Fibroblast of upper back skin (primary cell): ENCODE measurements at regions not wholly inside any gene's neighbourhood (a gene's known extent, or its start where the extent isn't known, plus 50 kb on each side); places are given as distances from the start of the nearest gene placed in this dataset.
"Not testable (repeated sequence)": the region's sequence is repeated elsewhere in the genome, so short reads cannot be mapped to it uniquely, and the experiment has no call there.

ENCODE experiments used
- DNase-seq: peaks from one replicate; pipeline ENCODE4 v3.0.0-alpha.2; 2013

DNA sequence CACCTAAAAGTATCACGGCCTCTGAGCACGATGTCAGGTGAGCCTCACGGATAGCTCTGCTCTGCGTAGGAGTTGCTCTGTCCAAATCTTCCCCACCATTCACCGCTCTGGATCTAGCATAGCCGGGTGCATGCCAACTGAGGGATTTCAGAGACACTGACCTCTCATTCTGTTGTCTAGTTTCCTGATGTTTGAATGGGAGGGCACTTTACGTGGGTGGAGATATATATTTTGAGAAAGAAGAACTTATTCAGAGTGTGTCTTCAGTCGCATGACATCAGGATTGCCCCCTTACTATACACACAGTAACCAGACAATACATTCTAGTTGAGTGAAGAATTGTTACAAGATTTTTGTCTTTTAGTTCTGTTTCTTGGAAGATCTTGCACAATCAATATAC is 96.5 kb upstream of the CITED2 start:
- DNase-seq: no peak

DNA sequence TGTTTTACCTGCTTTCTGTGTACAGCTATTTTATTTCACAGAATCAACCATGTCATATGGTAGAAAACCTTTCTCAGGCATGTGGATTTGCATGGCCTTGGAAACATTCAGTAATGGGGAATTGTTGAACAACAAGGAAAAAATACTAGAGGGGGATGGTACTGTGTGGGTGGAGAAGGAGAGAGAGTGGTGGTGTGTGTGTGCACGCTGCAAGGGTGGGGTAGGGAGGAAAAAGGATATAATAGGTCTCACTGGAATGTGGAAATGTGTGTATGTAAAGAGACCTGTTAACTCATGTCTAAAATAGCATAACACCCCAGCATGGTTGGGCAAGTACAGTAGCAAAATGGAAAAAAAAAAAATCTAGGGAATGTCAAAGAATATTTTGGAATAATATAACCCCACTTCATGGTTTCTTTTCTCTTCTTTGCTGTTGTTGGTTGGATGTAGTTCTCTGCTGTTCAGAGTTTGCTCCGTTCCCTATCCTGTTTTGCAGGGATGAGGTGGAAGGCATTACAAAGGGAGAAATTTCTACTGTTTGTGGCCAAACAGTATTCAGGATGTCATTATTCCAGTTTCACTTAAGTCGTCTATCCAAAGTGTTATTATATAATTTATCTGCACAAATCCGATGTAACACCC is 93.9 kb upstream of the CITED2 start:
- DNase-seq: no peak

DNA sequence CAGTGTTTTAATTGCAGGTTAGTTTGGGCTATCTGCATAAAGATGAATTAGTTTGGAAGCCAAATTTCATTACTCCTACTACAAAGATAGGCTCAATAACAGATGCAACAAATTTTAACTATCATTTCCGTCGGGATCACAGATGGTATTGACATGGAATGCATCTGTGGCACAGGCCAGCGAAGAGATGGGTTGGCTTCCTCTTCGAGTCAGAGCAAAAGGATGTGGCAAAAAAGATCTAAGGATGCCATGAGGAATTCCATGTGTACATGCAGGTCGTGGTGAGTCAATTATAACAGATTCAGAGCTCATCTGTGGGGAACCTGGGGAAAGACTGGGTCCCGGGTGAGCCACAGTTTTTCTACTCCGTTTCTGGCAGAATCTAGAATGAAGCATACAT is 83.0 kb upstream of the CITED2 start:
- DNase-seq: peak; percentile 63

DNA sequence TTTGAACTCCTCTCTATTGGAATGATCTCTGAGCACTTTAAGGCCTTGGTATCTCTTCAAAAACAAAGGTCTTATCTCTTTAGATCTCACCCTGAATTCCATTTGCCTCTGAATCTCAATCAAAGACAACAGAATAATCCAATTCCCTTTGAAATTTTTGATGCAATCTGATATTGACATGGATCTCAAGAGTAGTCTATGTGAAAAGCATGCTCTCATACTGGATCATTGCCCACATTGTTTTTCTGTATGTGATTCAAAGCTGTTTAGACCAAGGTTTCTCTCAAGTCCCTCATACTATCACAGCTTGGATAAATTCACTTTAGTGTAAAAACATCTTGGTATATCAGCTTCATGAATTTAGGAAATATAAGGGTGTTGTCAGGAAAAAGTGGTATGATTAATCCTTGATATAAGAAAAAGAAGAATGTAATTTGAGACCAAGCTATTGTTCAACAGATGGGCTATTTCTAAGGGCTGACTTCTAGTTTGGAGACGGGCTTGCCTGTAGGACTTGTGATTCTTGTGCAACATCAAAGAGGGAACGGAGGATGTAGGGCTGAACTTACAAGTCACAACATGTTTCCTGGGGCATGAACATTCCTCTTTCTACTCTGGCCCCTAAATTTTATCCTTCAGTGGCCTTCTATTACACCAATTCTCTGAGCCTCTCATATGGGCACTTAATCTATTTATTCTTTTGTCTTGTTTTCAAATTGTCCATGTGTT is 77.9 kb upstream of the CITED2 start:
- DNase-seq: peak; percentile 51

DNA sequence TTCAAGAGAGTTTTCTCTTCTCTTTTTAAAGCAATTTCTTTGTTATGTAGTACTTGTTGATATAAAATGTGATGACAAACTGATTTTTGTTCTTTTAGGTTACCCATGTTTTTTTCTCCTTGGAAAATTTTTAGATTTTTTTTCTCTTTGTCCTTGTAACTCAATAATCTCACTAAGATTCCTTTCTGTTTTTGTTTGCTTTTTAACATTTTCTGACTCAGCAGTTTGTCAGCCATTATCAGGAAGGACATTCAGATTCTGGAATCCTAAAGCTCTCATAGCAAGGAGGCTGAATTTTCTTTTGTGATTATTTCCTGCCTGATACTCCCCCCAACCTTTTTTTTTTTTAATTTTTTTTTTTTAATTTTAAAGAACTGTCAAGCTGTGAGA is 75.2 kb upstream of the CITED2 start:
- no peak for DNase-seq

DNA sequence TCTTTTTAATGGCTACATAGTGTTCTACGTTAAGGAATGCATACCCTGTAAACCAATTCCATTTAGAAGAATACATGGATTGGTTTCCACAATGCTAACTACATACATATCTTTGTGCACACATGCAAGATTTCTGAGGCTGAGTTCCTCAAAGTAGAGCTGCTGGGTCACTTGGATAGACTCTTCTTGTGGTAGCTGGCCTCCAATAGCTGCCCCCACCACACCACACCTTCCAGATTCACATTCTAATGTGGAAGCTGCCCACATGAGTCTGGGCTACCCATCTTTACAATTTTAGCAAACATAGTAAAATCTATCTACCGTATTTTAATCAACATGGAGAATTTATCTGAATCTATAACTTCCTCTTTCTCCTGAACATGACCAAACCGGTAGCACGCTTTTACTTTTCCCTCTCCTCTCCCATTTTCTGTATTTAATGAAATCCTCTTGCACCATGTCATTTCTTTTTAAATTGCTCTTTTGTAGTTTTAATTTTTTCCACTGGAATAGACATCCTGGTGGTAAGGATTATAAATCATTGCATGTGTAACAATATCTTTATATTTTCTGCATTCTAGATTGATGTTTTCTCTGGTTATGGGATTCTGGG is 74.7 kb upstream of the CITED2 start:
- DNase-seq: no peak

DNA sequence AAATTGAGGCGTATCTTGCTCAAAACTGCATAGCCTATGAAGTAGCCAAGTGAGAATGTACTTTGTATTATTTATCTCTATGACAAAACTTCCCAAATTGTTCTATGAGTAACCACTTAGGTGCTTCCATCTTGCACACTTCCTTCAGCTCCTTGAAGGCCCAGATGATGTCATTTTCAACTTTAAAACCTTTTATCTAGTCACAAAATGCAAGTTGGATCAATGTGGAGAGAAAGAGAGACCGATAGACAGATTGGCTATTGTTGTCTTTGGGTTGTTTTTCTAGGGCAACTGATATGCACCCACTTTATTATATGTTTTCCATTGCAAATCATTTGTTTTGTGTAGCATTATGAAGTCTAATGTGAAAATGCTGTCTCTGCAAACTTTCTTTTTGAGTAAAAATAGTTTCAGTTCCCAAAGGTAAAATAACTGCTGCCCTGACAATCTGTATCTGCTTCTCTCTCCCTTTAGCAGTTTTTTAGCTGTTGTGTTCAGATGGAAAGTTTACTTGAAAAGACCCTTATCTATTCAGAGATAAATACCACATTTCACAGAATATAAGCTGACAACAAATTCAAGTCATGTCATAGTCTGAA is 73.7 kb upstream of the CITED2 start:
- DNase-seq: no peak

DNA sequence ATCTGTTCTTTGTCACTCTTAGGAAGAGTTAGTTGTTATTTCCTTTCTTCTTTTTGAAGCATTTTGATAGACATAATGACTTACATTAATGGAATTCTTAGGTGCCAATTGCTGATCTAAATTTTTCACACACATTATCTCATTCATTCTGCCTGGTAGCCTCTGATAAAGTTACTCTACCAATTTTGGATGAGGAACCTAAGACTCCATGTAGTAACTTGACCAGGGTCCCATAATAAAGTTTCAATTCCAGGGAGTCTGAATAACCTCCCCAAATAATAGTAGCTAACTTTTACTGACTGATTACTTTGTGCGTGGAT is 73.2 kb upstream of the CITED2 start:
- no peak for DNase-seq

DNA sequence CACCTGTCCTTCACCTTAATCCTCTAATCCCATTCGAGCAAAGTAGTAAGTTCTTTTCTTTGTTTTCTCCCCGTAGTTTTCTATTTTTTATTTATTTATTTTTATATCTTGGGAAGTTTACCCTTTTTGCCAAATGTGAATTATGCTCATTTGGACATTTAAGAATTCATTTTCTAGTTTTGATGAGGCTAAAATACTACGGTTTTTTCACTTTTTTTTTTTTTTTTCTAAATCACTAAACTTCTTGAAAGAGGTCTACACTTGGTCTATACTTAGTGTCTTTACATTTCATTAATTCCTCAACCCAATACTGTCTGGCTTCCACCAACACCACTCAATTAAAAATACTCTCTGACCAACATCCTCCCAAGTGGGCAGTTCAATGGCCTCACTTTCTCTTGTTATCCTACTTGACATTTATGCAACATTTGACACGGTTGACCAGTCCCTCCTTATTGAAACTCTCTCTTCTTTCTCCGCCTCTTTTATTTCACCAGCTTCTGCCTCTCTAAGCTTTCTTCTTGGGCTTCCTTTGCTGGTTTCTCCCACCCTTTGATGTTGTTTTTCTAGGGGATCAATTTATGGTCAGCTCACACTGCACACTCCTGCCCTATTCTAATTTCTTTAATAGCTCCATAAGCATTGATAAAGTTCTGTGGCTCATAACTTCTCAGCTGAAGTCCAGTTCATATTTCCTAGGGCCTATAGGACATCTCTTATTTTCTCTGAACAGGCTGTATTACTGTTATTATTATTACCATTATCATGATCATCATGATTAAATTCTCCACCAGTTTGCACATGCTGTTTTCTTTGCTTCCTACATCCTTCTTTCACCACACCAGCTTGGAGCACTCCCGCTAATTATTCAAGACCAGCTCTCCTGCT is 72.6 kb upstream of the CITED2 start:
- DNase-seq: no peak

DNA sequence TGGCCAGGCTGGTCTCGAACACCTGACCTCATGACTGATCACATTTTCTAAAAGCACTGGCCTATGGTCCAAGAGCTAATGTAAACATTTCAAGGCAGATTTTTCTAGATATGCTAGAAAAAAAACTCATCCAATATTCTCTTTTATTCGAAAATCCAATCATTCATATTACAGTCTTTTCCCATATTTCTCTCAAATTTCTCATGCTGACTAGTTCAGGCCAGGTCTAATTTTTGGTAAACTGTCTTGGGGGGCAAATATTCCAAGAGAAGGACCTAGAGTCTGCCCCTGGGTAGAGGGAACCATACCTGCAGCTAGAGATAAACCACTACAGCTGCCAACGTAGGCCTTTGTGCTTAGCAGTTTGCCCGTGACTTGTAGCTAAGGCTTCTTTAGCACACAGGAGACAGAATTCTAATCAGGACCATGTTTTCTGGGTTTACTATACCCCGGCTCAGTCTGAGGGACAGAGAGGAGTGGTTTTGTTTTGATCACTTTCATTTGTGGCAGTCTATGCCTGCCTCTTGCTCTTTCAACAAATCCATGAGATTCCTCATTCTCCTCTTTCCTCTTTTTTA is 71.8 kb upstream of the CITED2 start:
- DNase-seq: no peak

DNA sequence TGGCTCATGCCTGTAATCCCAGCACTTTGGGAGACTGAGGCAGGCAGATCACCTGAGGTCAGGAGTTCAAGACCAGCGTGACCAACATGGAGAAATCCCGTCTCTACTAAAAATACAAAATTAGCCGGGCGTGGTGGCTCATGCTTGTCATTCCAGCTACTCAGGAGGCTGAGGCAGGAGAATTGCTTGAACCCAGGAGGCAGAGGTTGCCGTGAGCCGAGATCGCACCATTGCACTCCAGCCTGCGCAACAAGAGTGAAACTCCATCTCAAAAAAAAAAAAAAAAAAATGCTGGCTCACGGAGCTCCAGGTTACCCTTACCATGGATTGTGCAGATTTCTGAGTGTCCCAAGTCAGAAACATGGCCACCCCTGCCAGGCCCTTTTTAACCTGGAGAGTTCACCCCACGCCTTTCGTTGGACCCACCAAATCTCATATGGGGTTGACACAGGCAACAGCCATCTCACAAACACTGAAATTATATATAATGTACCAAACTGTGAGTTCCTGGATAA is 69.9 kb upstream of the CITED2 start:
- not testable (repeated sequence) for DNase-seq

DNA sequence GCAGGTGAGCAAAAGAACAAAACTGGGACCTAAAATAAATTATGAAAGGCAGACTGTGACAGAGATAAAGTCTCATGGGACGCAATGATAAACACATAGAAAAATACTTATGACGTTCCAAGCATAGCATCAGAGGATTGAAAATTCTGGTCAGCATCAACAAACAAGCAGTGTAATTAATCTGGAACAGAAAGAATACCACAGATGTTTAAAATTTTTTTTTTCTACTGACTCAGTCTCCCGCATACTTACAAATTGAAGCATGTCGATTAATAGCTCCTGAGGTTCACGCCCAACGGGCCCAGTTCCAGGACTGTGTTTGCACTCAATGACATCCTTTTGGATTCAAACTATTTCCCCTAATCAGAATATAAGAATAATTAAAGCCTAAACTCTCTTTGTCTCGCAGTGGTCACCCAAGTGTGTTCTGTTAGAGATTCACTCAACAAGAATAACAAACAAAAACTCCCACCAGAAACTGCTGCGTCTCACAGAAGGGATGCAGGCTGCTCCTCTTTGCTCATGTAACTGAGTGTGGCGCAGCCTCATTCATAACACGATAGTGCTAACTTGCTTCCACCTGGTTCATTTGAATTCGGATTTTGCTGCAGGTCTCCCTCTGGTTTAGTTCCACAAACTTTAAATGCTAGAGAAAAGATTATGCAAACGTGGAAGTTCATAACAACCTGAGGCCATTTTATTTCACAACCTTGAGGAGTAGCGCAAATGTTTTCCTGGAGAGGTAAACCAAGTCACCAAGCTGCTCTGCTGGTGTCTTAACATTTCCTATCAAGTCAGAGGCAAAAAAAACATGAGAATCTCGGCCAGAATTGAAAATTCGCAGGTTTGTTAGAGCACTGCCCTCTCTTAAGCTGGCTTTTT is 69.0 kb upstream of the CITED2 start:
- DNase-seq: peak; percentile 36

DNA sequence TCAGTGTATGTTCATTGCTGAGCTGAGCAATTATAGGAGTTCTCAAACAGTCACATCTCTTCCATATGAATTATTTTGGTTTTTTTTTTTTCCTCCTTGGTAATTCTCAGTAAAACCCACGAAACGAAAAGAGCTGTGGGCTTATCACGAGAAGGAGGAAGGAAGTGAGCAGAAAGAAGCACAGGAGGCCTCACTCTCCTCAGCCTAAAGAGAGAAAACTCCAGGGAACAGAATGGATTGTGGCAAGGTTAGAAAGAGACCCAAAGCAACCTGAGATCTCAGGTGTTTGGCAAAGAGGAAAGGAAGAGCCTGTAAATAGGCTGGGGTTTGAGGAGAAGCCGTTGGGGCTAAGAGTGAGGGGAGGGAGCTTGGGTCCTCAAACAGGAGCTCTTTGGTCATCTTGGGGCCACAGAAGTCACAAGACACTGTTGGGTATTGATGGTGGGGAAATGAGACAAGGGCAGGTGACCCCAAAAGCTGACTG is 67.8 kb upstream of the CITED2 start:
- no peak for DNase-seq

DNA sequence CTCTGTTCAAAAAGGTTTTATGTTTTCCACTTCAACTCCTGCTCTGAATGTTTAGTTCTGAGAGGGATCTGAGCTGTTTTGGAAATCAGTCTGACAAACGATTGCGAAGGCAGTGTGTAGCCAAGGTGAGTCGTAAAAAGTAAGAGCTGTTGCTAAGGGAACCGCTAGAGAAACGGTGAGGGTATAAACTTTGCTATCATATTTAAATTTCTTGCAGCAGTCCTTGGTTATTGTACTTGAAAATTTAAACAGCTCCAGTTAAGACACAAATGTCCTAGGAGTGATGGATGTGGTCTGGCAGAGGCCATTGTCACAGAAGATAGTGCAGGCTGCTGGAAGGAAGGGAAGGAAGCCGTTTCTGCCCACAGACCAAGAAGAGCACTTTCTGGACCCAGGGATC is 64.9 kb upstream of the CITED2 start:
- no peak for DNase-seq

DNA sequence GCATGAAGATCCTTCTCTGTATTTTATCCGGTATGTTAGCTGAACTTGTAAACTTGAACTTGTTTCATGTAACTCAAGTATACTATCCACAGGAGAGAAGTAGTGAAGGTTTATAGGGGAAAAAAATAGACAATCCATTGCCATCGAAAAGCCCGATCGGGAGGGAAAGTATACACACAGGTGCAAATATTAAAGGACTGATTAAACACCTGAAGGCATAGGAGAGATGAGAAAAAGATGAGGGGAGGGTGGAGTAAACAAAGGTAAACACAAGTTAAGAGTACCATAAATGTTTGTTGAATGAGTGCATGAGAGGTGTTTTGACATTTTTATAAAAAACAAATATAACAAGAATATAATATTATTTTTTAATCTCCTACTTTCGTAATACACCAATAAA is 64.3 kb upstream of the CITED2 start:
- DNase-seq: no peak

DNA sequence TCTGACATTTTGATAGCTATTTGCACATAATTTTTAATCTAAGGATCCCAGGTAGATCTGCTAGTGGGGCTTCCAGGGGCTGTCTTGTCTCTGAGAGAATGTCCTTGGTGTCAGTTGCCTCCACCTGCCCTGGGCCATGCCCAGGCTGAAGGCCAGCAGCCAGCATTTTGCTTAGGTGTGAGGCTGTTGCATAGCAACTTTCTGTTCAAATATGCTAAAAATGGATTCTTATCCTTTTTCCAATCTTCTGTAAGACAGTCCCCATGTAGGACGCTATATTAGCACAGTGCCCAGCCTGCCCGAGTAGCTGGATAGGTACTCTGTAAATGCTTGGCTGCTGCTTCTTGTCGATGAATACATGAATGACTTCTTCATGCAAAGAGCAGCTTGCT is 62.5 kb upstream of the CITED2 start:
- no peak for DNase-seq

DNA sequence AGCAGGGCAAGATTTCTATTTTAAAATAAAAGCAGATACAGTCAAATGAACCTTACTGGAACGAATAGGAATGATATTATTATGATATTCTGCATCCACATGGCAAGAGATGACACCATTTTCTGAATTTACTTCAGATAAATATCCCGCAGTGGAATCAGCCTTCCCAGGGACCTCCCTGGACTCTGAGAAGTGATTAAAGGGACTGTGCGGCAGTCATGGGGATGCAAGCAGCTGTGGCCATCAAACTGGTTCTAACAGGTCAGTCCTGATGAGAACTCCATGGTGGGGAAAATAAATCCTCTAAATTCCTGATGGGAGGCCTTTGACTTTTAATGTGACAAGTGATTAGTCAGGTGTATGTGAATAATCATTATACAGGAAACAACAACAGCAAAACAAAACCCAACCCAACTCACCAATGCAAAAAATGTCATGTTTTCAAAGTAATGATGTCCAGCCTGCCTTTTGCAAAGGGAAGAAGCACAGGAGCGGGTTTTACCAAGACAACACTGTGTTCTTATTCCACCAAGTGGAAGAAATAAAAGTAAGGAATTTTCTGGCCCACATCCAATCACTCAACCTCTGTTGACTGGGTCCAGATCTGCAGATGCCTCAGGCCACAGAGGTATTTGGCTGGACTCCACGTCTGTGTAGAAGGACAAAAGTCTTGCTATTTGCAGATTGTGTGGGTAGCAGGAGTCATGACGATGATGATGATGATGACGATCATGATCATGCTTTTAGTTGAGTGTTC is 61.9 kb upstream of the CITED2 start:
- DNase-seq: peak; percentile 61

DNA sequence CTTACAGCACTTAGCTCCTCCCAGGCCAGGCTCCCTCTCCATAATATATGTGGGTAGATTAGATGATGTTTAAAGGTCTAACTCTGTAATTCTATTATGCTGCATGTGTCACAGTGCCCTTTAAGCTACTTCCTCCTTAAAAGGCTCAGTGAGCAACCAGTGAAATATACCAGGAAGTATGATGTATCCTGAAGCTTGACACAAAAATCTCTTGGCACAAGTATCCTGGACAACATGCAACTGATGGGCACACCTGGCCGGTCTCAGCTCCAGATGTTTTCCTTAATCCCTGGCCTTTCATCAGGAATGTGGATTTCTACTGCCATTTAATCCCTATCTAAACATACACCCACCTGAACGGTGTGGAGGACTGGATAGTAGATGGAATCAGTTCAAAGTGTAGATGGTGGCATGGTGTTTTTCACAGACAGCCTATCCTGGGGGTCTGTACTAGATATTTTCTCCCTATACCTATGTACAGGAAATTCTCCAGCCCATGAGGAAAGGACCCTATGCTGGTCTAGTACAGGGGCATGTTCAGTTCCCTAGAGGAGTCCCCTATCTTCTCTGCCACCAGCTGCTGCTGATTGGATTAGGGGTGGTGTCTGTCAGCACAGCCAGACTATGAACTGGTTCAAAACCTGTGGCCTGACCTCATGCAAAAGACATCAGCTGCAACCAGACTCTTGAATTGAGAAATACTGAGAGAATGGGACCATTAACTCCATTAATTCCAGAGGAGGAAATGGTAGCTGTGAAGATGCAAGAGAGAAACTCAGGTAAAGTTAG is 59.4 kb upstream of the CITED2 start:
- peak; percentile 37 for DNase-seq

DNA sequence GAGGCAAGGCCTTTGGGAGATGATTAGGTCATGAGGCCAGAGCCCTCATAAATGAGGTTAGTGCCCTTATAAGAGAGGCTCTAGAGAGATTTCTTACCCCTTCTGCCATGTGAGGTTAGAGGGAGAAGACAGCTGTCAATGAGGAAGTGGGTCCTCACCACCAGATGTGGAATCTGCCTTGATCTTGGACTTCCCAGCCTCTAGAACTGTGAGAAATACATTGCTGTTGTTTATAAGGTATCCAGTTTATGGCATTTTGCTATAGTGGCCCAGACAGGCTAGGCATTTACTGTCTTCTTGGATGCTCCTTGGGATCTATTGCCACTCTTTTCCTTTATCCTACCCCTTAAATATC is 57.1 kb upstream of the CITED2 start:
- DNase-seq: no peak
